ENCODE measurements at regions not wholly inside any gene's neighbourhood (a gene's known extent, or its start where the extent isn't known, plus 50 kb on each side); places are given as distances from the start of the nearest gene placed in this dataset.

DNA sequence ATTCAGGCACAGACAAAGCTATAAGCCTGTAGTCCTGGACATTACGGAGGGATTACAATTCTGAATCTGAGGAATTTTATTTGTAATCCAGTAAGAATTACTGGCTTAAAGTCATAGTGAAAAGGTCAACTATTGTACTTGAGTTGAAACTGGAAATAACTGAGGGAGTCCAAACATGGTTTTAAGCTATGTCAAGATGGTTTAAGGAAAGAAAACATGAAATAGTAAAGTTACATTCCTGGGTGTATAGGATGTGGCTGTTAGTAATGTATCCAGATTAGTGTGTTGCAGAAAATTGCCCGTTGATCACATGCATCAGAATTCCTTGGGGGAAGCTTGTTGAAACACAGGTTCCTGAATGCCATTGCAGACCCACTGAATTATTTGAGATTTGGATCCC lies 124.8 kb upstream of the GORAB start (continued):
- TF ChIP-seq, protein P1, sequence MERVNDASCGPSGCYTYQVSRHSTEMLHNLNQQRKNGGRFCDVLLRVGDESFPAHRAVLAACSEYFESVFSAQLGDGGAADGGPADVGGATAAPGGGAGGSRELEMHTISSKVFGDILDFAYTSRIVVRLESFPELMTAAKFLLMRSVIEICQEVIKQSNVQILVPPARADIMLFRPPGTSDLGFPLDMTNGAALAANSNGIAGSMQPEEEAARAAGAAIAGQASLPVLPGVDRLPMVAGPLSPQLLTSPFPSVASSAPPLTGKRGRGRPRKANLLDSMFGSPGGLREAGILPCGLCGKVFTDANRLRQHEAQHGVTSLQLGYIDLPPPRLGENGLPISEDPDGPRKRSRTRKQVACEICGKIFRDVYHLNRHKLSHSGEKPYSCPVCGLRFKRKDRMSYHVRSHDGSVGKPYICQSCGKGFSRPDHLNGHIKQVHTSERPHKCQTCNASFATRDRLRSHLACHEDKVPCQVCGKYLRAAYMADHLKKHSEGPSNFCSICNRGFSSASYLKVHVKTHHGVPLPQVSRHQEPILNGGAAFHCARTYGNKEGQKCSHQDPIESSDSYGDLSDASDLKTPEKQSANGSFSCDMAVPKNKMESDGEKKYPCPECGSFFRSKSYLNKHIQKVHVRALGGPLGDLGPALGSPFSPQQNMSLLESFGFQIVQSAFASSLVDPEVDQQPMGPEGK (CRISPR knock-in tag; IDR thresholded peaks at IDR 0.05; ENCODE audit: borderline replicate concordance): no peak

GRCh38 chr1:170407581-170407980 lies 124.4 kb upstream of the GORAB start:
- DNase-seq (ENCODE audit: extremely low read depth in 1 of 4, low spot score in 3 of 4) (no peak), ATAC-seq (no peak), FAIRE-seq (no peak)
- H3K4me2 ChIP-seq (ENCODE audit: insufficient read depth, low read length): no peak overlapping the region
- no peak overlapping the region for H3K27ac ChIP-seq (ENCODE audit: extremely low read depth, low read depth, low read length)
- TF ChIP-seq NBN (IDR thresholded peaks at IDR 0.05; ENCODE audit: low read depth) (no peak), TCFL5 (CRISPR knock-in tag; conservative IDR thresholded peaks at IDR 0.05) (no peak), ZNF282 (CRISPR knock-in tag; IDR thresholded peaks at IDR 0.05) (no peak), CCAR2 (IDR thresholded peaks at IDR 0.05; ENCODE audit: low read depth, low read length) (no peak), E2F1 (CRISPR knock-in tag; IDR thresholded peaks at IDR 0.05) (no peak), IFI16 (CRISPR knock-in tag; IDR thresholded peaks at IDR 0.05) (no peak), LCOR (CRISPR knock-in tag; IDR thresholded peaks at IDR 0.05) (no peak), RREB1 (CRISPR knock-in tag; IDR thresholded peaks at IDR 0.05) (no peak)
- TF ChIP-seq, protein P2, sequence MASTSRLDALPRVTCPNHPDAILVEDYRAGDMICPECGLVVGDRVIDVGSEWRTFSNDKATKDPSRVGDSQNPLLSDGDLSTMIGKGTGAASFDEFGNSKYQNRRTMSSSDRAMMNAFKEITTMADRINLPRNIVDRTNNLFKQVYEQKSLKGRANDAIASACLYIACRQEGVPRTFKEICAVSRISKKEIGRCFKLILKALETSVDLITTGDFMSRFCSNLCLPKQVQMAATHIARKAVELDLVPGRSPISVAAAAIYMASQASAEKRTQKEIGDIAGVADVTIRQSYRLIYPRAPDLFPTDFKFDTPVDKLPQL (IDR thresholded peaks at IDR 0.05; ENCODE audit: extremely low read depth, insufficient read length): no peak
- H3K4me1 ChIP-seq (replicated peaks in 1 of 2; ENCODE audit: control insufficient read depth in 2 of 2, insufficient read depth in 2 of 2, low read length in 2 of 2): no peaks in the 10 kb centered on the region
- WGBS (ENCODE audit: insufficient coverage, low coverage, missing lambda C conversion rate): 0% methylated on average over 1 of the region's 1 CpG
- no peaks in the 10 kb centered on the region for H3K79me2 ChIP-seq (ENCODE audit: control insufficient read depth, insufficient read depth, low read length)
- no peaks in the 10 kb centered on the region for H3K9me1 ChIP-seq (ENCODE audit: control insufficient read depth, insufficient read depth, low read length)
- no peaks in the 10 kb centered on the region for H3K27me3 ChIP-seq (ENCODE audit: control insufficient read depth in 2 of 2, insufficient read depth in 2 of 2, low read length in 2 of 2)
- H2AFZ ChIP-seq (ENCODE audit: low read depth, low read length): no peak overlapping the region
- no peaks in the 10 kb centered on the region for H3K9me3 ChIP-seq (replicated peaks; ENCODE audit: control insufficient read depth, insufficient read depth, low read depth, low read length)
- ChIA-PET CTCF (ENCODE audit: low intra/inter-chr PET ratio) (no interaction called here), POLR2A (no interaction called here)
- H3K36me3 ChIP-seq (ENCODE audit: control insufficient read depth, insufficient read depth, low read length): no peaks in the 10 kb centered on the region
- in situ Hi-C loops (cut with MboI) (no loop called here), intact Hi-C loops (cut with micrococcal nuclease) (loop anchor here (10.0 kb wide), 1 partner anchor 393 kb away; no protein-coding TSS in a partner anchor)
- no peaks in the 10 kb centered on the region for H4K20me1 ChIP-seq (replicated peaks; ENCODE audit: control insufficient read depth, insufficient read depth, low read length)
- no peak overlapping the region for H3K4me3 ChIP-seq
- no TSS peak for BruUV-seq (replicated peaks)
- H3K9ac ChIP-seq (ENCODE audit: insufficient read depth in 1 of 2, low read depth in 2 of 2, low read length in 2 of 2): no peak overlapping the region
